ENCODE measurements at regions not wholly inside any gene's neighbourhood (a gene's known extent, or its start where the extent isn't known, plus 50 kb on each side); places are given as distances from the start of the nearest gene placed in this dataset.

- Histone ChIP-seq H2BK15ac (ENCODE audit: low read length) (no peak overlapping the region), H4K91ac (ENCODE audit: low read depth, low read length, poor library complexity) (no peak overlapping the region), H2BK5ac (ENCODE audit: low read length) (no peak overlapping the region), H3K4me3 (ENCODE audit: low read length in 2 of 2) (no peak overlapping the region), H3K9ac (ENCODE audit: low read depth, low read length, poor library complexity) (peak overlapping the region; percentile 61), H4K8ac (ENCODE audit: low read depth, low read length) (no peak overlapping the region), H2AK5ac (ENCODE audit: low read depth, low read length) (no peak overlapping the region), H2BK120ac (ENCODE audit: low read depth, low read length) (no peak overlapping the region), H3K79me1 (ENCODE audit: low read depth, low read length) (no peaks in the 10 kb centered on the region), H3K36me3 (replicated peaks in 1 of 2; ENCODE audit: control insufficient read depth in 2 of 2, insufficient read depth in 2 of 2, low read length in 2 of 2) (no peaks in the 10 kb centered on the region), H3K14ac (ENCODE audit: low read length) (no peak overlapping the region), H2BK12ac (ENCODE audit: low read length) (no peak overlapping the region), H3K4ac (ENCODE audit: low read length) (no peak overlapping the region), H3K4me1 (ENCODE audit: control insufficient read depth in 2 of 2, insufficient read depth in 1 of 2, low read depth in 1 of 2, low read length in 2 of 2) (no peaks in the 10 kb centered on the region), H3K4me2 (ENCODE audit: insufficient read depth, low read length, poor library complexity, severe bottlenecking) (no peak overlapping the region), H3K18ac (ENCODE audit: low read length) (no peak overlapping the region), H3K23ac (ENCODE audit: low read depth, low read length, poor library complexity) (no peak overlapping the region), H3K27me3 (ENCODE audit: control insufficient read depth in 3 of 3, insufficient read depth in 3 of 3, low read depth in 1 of 3, low read length in 3 of 3) (no peaks in the 10 kb centered on the region), H3K27ac (replicated peaks; ENCODE audit: low read length) (no peak overlapping the region), H3K9me3 (replicated peaks in 1 of 2; ENCODE audit: control insufficient read depth in 2 of 2, insufficient read depth in 1 of 2, low read depth in 1 of 2, low read length in 2 of 2) (no peaks in the 10 kb centered on the region), H2AFZ (ENCODE audit: low read length) (no peak overlapping the region)
- no peak for DNase-seq (ENCODE audit: low spot score)
- whole genome bisulfite sequencing, 2 donors (ENCODE audit: extremely low coverage in 2 of 2, insufficient read length in 2 of 2, insufficient replicate concordance in 1 of 2): no CpG with 5 or more reads among the region's 12 CpGs
Observed at GRCh38 chr10:1882180-1882579, 144.9 kb upstream of the ADARB2 start.

- WGBS, 2 donors (ENCODE audit: extremely low coverage in 2 of 2, insufficient read length in 2 of 2, insufficient replicate concordance in 1 of 2): no CpG with 5 or more reads among the region's 12 CpGs
Observed at GRCh38 chr10:1881636-1882035, 144.3 kb upstream of the ADARB2 start.

GRCh38 chr10:1874533-1874932 is 137.2 kb upstream of the ADARB2 start:
- Histone ChIP-seq H3K4me1 (ENCODE audit: control insufficient read depth in 2 of 2, insufficient read depth in 1 of 2, low read depth in 1 of 2, low read length in 2 of 2) (no peaks in the 10 kb centered on the region), H3K36me3 (replicated peaks in 1 of 2; ENCODE audit: control insufficient read depth in 2 of 2, insufficient read depth in 2 of 2, low read length in 2 of 2) (no peaks in the 10 kb centered on the region), H3K79me1 (ENCODE audit: low read depth, low read length) (no peaks in the 10 kb centered on the region), H3K27me3 (ENCODE audit: control insufficient read depth in 3 of 3, insufficient read depth in 3 of 3, low read depth in 1 of 3, low read length in 3 of 3) (no peaks in the 10 kb centered on the region), H3K14ac (ENCODE audit: low read length) (no peak overlapping the region), H3K4ac (ENCODE audit: low read length) (no peak overlapping the region), H2BK120ac (ENCODE audit: low read depth, low read length) (no peak overlapping the region), H3K4me3 (ENCODE audit: low read length in 2 of 2) (no peak overlapping the region), H3K18ac (ENCODE audit: low read length) (no peak overlapping the region), H3K9me3 (replicated peaks in 1 of 2; ENCODE audit: control insufficient read depth in 2 of 2, insufficient read depth in 1 of 2, low read depth in 1 of 2, low read length in 2 of 2) (no peaks in the 10 kb centered on the region), H3K9ac (ENCODE audit: low read depth, low read length, poor library complexity) (no peak overlapping the region), H2BK5ac (ENCODE audit: low read length) (no peak overlapping the region), H3K27ac (replicated peaks; ENCODE audit: low read length) (no peak overlapping the region), H3K4me2 (ENCODE audit: insufficient read depth, low read length, poor library complexity, severe bottlenecking) (no peak overlapping the region), H2BK12ac (ENCODE audit: low read length) (no peak overlapping the region), H4K8ac (ENCODE audit: low read depth, low read length) (no peak overlapping the region), H4K91ac (ENCODE audit: low read depth, low read length, poor library complexity) (no peak overlapping the region), H2BK15ac (ENCODE audit: low read length) (no peak overlapping the region), H3K23ac (ENCODE audit: low read depth, low read length, poor library complexity) (no peak overlapping the region), H2AK5ac (ENCODE audit: low read depth, low read length) (no peak overlapping the region), H2AFZ (ENCODE audit: low read length) (no peak overlapping the region)
- no peak for DNase-seq (ENCODE audit: low spot score)
- no CpG with 5 or more reads among the region's 6 CpGs for WGBS, 2 donors (ENCODE audit: extremely low coverage in 2 of 2, insufficient read length in 2 of 2, insufficient replicate concordance in 1 of 2)

More at GRCh38 chr10:1881636-1882035, 144.3 kb upstream of the ADARB2 start:
- Histone ChIP-seq H2BK120ac (ENCODE audit: low read depth, low read length) (no peak overlapping the region), H2BK12ac (ENCODE audit: low read length) (no peak overlapping the region), H2AK5ac (ENCODE audit: low read depth, low read length) (no peak overlapping the region), H2BK15ac (ENCODE audit: low read length) (no peak overlapping the region), H3K14ac (ENCODE audit: low read length) (no peak overlapping the region), H3K4me2 (ENCODE audit: insufficient read depth, low read length, poor library complexity, severe bottlenecking) (no peak overlapping the region), H3K23ac (ENCODE audit: low read depth, low read length, poor library complexity) (no peak overlapping the region), H3K4ac (ENCODE audit: low read length) (no peak overlapping the region), H3K27ac (replicated peaks; ENCODE audit: low read length) (no peak overlapping the region), H3K9ac (ENCODE audit: low read depth, low read length, poor library complexity) (no peak overlapping the region), H3K79me1 (ENCODE audit: low read depth, low read length) (no peaks in the 10 kb centered on the region), H4K8ac (ENCODE audit: low read depth, low read length) (no peak overlapping the region), H3K4me3 (ENCODE audit: low read length in 2 of 2) (no peak overlapping the region), H4K91ac (ENCODE audit: low read depth, low read length, poor library complexity) (no peak overlapping the region), H3K4me1 (ENCODE audit: control insufficient read depth in 2 of 2, insufficient read depth in 1 of 2, low read depth in 1 of 2, low read length in 2 of 2) (no peaks in the 10 kb centered on the region), H3K27me3 (ENCODE audit: control insufficient read depth in 3 of 3, insufficient read depth in 3 of 3, low read depth in 1 of 3, low read length in 3 of 3) (no peaks in the 10 kb centered on the region), H2AFZ (ENCODE audit: low read length) (no peak overlapping the region), H3K18ac (ENCODE audit: low read length) (no peak overlapping the region), H3K9me3 (replicated peaks in 1 of 2; ENCODE audit: control insufficient read depth in 2 of 2, insufficient read depth in 1 of 2, low read depth in 1 of 2, low read length in 2 of 2) (no peaks in the 10 kb centered on the region), H2BK5ac (ENCODE audit: low read length) (no peak overlapping the region), H3K36me3 (replicated peaks in 1 of 2; ENCODE audit: control insufficient read depth in 2 of 2, insufficient read depth in 2 of 2, low read length in 2 of 2) (no peaks in the 10 kb centered on the region)
- DNase-seq (ENCODE audit: low spot score): no peak

- no peak overlapping the region for H3K14ac ChIP-seq (ENCODE audit: low read length)
- no peak overlapping the region for H2BK15ac ChIP-seq (ENCODE audit: low read length)
- no peaks in the 10 kb centered on the region for H3K79me1 ChIP-seq (ENCODE audit: low read depth, low read length)
- H3K9ac ChIP-seq (ENCODE audit: low read depth, low read length, poor library complexity): no peak overlapping the region
- H2AK5ac ChIP-seq (ENCODE audit: low read depth, low read length): no peak overlapping the region
- no peak overlapping the region for H2BK12ac ChIP-seq (ENCODE audit: low read length)
- H4K8ac ChIP-seq (ENCODE audit: low read depth, low read length): no peak overlapping the region
- WGBS, 2 donors (ENCODE audit: extremely low coverage in 2 of 2, insufficient read length in 2 of 2, insufficient replicate concordance in 1 of 2): no CpG with 5 or more reads among the region's 7 CpGs
- no peak for DNase-seq (ENCODE audit: low spot score)
- H3K4me3 ChIP-seq (ENCODE audit: low read length in 2 of 2): no peak overlapping the region
- H2BK120ac ChIP-seq (ENCODE audit: low read depth, low read length): no peak overlapping the region
- H3K27me3 ChIP-seq (ENCODE audit: control insufficient read depth in 3 of 3, insufficient read depth in 3 of 3, low read depth in 1 of 3, low read length in 3 of 3): no peaks in the 10 kb centered on the region
- H4K91ac ChIP-seq (ENCODE audit: low read depth, low read length, poor library complexity): no peak overlapping the region
- H3K27ac ChIP-seq (replicated peaks; ENCODE audit: low read length): no peak overlapping the region
- H3K36me3 ChIP-seq (replicated peaks in 1 of 2; ENCODE audit: control insufficient read depth in 2 of 2, insufficient read depth in 2 of 2, low read length in 2 of 2): no peaks in the 10 kb centered on the region
- H2BK5ac ChIP-seq (ENCODE audit: low read length): no peak overlapping the region
- H3K4ac ChIP-seq (ENCODE audit: low read length): no peak overlapping the region
- H2AFZ ChIP-seq (ENCODE audit: low read length): no peak overlapping the region
- no peak overlapping the region for H3K23ac ChIP-seq (ENCODE audit: low read depth, low read length, poor library complexity)
- no peak overlapping the region for H3K18ac ChIP-seq (ENCODE audit: low read length)
- no peak overlapping the region for H3K4me2 ChIP-seq (ENCODE audit: insufficient read depth, low read length, poor library complexity, severe bottlenecking)
- no peaks in the 10 kb centered on the region for H3K4me1 ChIP-seq (ENCODE audit: control insufficient read depth in 2 of 2, insufficient read depth in 1 of 2, low read depth in 1 of 2, low read length in 2 of 2)
- no peaks in the 10 kb centered on the region for H3K9me3 ChIP-seq (replicated peaks in 1 of 2; ENCODE audit: control insufficient read depth in 2 of 2, insufficient read depth in 1 of 2, low read depth in 1 of 2, low read length in 2 of 2)
Observed at GRCh38 chr10:1873661-1874315, 136.5 kb upstream of the ADARB2 start.
